ENCODE measurements at regions not wholly inside any gene's neighbourhood (a gene's known extent, or its start where the extent isn't known, plus 50 kb on each side); places are given as distances from the start of the nearest gene placed in this dataset.

GRCh38 chr4:112075906-112076305 lies 69.3 kb upstream of the FAM241A start:
- H4K20me1 ChIP-seq (ENCODE audit: insufficient read depth, low read length), result no peaks in the 10 kb centered on the region
- TF ChIP-seq CTCF (IDR thresholded peaks at IDR 0.05; ENCODE audit: low read length) (no peak), EZH2phosphoT487 (IDR thresholded peaks at IDR 0.05; ENCODE audit: low read length) (no peak), EZH2 (optimal IDR thresholded peaks at IDR 0.05; ENCODE audit: low read depth, low read length) (no peak)
- H3K4me1 ChIP-seq (ENCODE audit: low read length), result no peaks in the 10 kb centered on the region
- no peak overlapping the region for H2AFZ ChIP-seq (ENCODE audit: low read length)
- no peak overlapping the region for H3K9ac ChIP-seq (ENCODE audit: low read length)
- no peaks in the 10 kb centered on the region for H3K79me2 ChIP-seq (ENCODE audit: low read length)
- H3K27me3 ChIP-seq (replicated peaks; ENCODE audit: insufficient read depth, low read length), result no peaks in the 10 kb centered on the region
- no peaks in the 10 kb centered on the region for H3K9me3 ChIP-seq (replicated peaks; ENCODE audit: insufficient read depth, low read length)
- no peak for DNase-seq
- H3K4me2 ChIP-seq (ENCODE audit: low read depth, low read length), result no peak overlapping the region
- H3K27ac ChIP-seq (ENCODE audit: low read length), result no peak overlapping the region
- no peaks in the 10 kb centered on the region for H3K9me2 ChIP-seq (replicated peaks; ENCODE audit: insufficient read depth, low read length)
- H3K4me3 ChIP-seq (ENCODE audit: low read length), result no peak overlapping the region
- no peaks in the 10 kb centered on the region for H3F3A ChIP-seq (ENCODE audit: insufficient read depth, low read length)
- H3K36me3 ChIP-seq (replicated peaks; ENCODE audit: insufficient read depth, low read length), result no peaks in the 10 kb centered on the region

DNA sequence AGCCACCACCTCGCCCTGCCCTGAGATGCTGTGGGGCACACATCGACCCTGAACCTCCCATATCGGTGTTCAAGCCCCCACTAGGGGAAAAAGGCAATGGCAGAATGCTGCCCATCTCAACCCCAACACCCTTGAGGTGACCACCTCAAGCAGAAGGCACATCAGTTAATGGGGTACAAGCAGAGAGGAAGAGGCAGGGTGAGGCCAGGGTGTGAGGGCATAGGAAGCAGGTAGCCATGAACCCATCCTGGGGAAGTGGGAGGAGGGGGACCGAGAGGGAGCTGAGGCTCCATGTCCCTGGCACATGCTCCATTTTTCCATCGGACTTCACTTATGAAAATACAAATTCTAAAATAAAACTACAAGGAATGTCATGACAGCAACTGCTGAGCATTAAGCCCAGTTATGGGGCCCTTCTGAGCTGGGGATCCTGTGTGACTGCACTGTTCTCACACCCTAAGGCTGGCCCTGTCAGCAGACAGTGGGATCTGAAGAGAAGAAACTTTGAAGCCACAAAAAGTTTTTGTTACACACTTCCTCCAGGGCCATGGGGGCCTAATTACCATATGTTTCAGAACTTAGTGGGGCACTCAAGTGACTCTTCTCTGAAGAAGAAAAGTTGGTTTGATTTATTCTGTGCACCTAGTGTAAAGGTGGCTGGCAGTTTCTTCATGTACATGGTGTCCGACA lies 68.2 kb upstream of the FAM241A start:
- H3K9ac ChIP-seq (ENCODE audit: low read length), result no peak overlapping the region
- H4K20me1 ChIP-seq (ENCODE audit: insufficient read depth, low read length), result no peaks in the 10 kb centered on the region
- H2AFZ ChIP-seq (ENCODE audit: low read length), result no peak overlapping the region
- no peaks in the 10 kb centered on the region for H3K27me3 ChIP-seq (replicated peaks; ENCODE audit: insufficient read depth, low read length)
- no peaks in the 10 kb centered on the region for H3K9me3 ChIP-seq (replicated peaks; ENCODE audit: insufficient read depth, low read length)
- TF ChIP-seq EZH2 (optimal IDR thresholded peaks at IDR 0.05; ENCODE audit: low read depth, low read length) (no peak), CTCF (IDR thresholded peaks at IDR 0.05; ENCODE audit: low read length) (no peak), EZH2phosphoT487 (IDR thresholded peaks at IDR 0.05; ENCODE audit: low read length) (no peak)
- H3K79me2 ChIP-seq (ENCODE audit: low read length), result no peaks in the 10 kb centered on the region
- H3F3A ChIP-seq (ENCODE audit: insufficient read depth, low read length), result no peaks in the 10 kb centered on the region
- no peaks in the 10 kb centered on the region for H3K36me3 ChIP-seq (replicated peaks; ENCODE audit: insufficient read depth, low read length)
- no peak overlapping the region for H3K4me3 ChIP-seq (ENCODE audit: low read length)
- no peak for DNase-seq
- H3K4me1 ChIP-seq (ENCODE audit: low read length), result no peaks in the 10 kb centered on the region
- no peak overlapping the region for H3K27ac ChIP-seq (ENCODE audit: low read length)
- H3K4me2 ChIP-seq (ENCODE audit: low read depth, low read length), result no peak overlapping the region
- no peaks in the 10 kb centered on the region for H3K9me2 ChIP-seq (replicated peaks; ENCODE audit: insufficient read depth, low read length)

- TF ChIP-seq EZH2 (optimal IDR thresholded peaks at IDR 0.05; ENCODE audit: low read depth, low read length), result no peak
- H2AFZ ChIP-seq (ENCODE audit: low read length), result no peak overlapping the region
- DNase-seq, result no peak
Measured at GRCh38 chr4:112077743-112078142, 67.5 kb upstream of the FAM241A start.

GRCh38 chr4:112082954-112083586 lies 62.2 kb upstream of the FAM241A start:
- no peaks in the 10 kb centered on the region for H3K9me3 ChIP-seq (replicated peaks; ENCODE audit: insufficient read depth, low read length)
- no peaks in the 10 kb centered on the region for H3K36me3 ChIP-seq (replicated peaks; ENCODE audit: insufficient read depth, low read length)
- no peak overlapping the region for H3K4me2 ChIP-seq (ENCODE audit: low read depth, low read length)
- no peaks in the 10 kb centered on the region for H3K27me3 ChIP-seq (replicated peaks; ENCODE audit: insufficient read depth, low read length)
- no peak for DNase-seq
- no peaks in the 10 kb centered on the region for H3K9me2 ChIP-seq (replicated peaks; ENCODE audit: insufficient read depth, low read length)
- H3F3A ChIP-seq (ENCODE audit: insufficient read depth, low read length), result no peaks in the 10 kb centered on the region
- no peaks in the 10 kb centered on the region for H3K79me2 ChIP-seq (ENCODE audit: low read length)
- no peak overlapping the region for H3K27ac ChIP-seq (ENCODE audit: low read length)
- H3K4me1 ChIP-seq (ENCODE audit: low read length), result no peaks in the 10 kb centered on the region
- no peaks in the 10 kb centered on the region for H4K20me1 ChIP-seq (ENCODE audit: insufficient read depth, low read length)
- no peak overlapping the region for H2AFZ ChIP-seq (ENCODE audit: low read length)
- H3K9ac ChIP-seq (ENCODE audit: low read length), result no peak overlapping the region
- TF ChIP-seq CTCF (IDR thresholded peaks at IDR 0.05; ENCODE audit: low read length) (no peak), EZH2 (optimal IDR thresholded peaks at IDR 0.05; ENCODE audit: low read depth, low read length) (no peak), EZH2phosphoT487 (IDR thresholded peaks at IDR 0.05; ENCODE audit: low read length) (no peak)
- H3K4me3 ChIP-seq (ENCODE audit: low read length), result no peak overlapping the region

More at GRCh38 chr4:112077743-112078142, 67.5 kb upstream of the FAM241A start:
- H3F3A ChIP-seq (ENCODE audit: insufficient read depth, low read length), result no peaks in the 10 kb centered on the region
- no peaks in the 10 kb centered on the region for H4K20me1 ChIP-seq (ENCODE audit: insufficient read depth, low read length)
- no peaks in the 10 kb centered on the region for H3K9me2 ChIP-seq (replicated peaks; ENCODE audit: insufficient read depth, low read length)
- no peaks in the 10 kb centered on the region for H3K79me2 ChIP-seq (ENCODE audit: low read length)
- H3K27ac ChIP-seq (ENCODE audit: low read length), result no peak overlapping the region
- H3K4me2 ChIP-seq (ENCODE audit: low read depth, low read length), result no peak overlapping the region
- no peaks in the 10 kb centered on the region for H3K9me3 ChIP-seq (replicated peaks; ENCODE audit: insufficient read depth, low read length)
- H3K4me3 ChIP-seq (ENCODE audit: low read length), result no peak overlapping the region
- no peaks in the 10 kb centered on the region for H3K4me1 ChIP-seq (ENCODE audit: low read length)
- no peaks in the 10 kb centered on the region for H3K27me3 ChIP-seq (replicated peaks; ENCODE audit: insufficient read depth, low read length)
- H3K36me3 ChIP-seq (replicated peaks; ENCODE audit: insufficient read depth, low read length), result no peaks in the 10 kb centered on the region
- no peak overlapping the region for H3K9ac ChIP-seq (ENCODE audit: low read length)

Measured in MM.1S (cell line).